H1 (cell line): ENCODE measurements at regions not wholly inside any gene's neighbourhood (a gene's known extent, or its start where the extent isn't known, plus 50 kb on each side); places are given as distances from the start of the nearest gene placed in this dataset.

Experiments used
- CTCF ChIA-PET: fragments of 300-600 bp; sonication (Branson Sonifier 250); formaldehyde crosslinking; loops from one replicate; lab custom pipeline; 2021; ENCODE audit not compliant: partially characterized antibody; lab: Charles Lee
- POLR2A ChIA-PET: fragments of 300-600 bp; sonication (Branson Sonifier 250); formaldehyde crosslinking; loops from one replicate; lab custom pipeline; 2021; ENCODE audit warnings: inconsistent platforms; ENCODE audit not compliant: partially characterized antibody; lab: Charles Lee
- DNase-seq, 2 experiments: peaks; one replicate each; pipeline versions ENCODE4 v3.0.0 to v3.0.0-alpha.2; 2010 to 2022; ENCODE audit warnings: low spot score in 2 of 2, low read depth in 1 of 2, mixed read lengths in 1 of 2
- FAIRE-seq: peaks from 2 replicates; lab custom pipeline; 2011; peaks lifted over from hg19 to GRCh38; lab: Jason Lieb, UNC
- H2AFZ ChIP-seq: 2 replicates; pipeline ENCODE4 v1.8.1; 2012; ENCODE audit warnings: low read length, inconsistent platforms
- H2AK5ac ChIP-seq: 2 replicates; pipeline ENCODE4 v1.6.1; 2013; ENCODE audit warnings: low read depth, low read length
- H2BK120ac ChIP-seq: replicated peaks from 2 replicates; pipeline ENCODE3; 2013; ENCODE audit warnings: low read depth, low read length, inconsistent platforms
- H2BK12ac ChIP-seq: 2 replicates; pipeline ENCODE4 v1.6.1; 2013; ENCODE audit warnings: low read depth, low read length
- H2BK15ac ChIP-seq: 2 replicates; pipeline ENCODE4 v1.6.1; 2013; ENCODE audit warnings: low read length
- H2BK20ac ChIP-seq: 2 replicates; pipeline ENCODE4 v1.6.1; 2013; ENCODE audit warnings: low read length
- H2BK5ac ChIP-seq: 2 replicates; pipeline ENCODE4 v1.6.1; 2013; ENCODE audit warnings: low read depth, low read length
- H3K14ac ChIP-seq: 2 replicates; pipeline ENCODE4 v1.6.1; 2013; ENCODE audit warnings: inconsistent platforms; ENCODE audit not compliant: insufficient read length
- H3K18ac ChIP-seq: 2 replicates; pipeline ENCODE4 v1.6.1; 2013; ENCODE audit warnings: low read length; ENCODE audit errors: extremely low read depth
- H3K23ac ChIP-seq: 2 replicates; pipeline ENCODE4 v1.6.1; 2013; ENCODE audit warnings: inconsistent platforms; ENCODE audit not compliant: insufficient read length
- H3K23me2 ChIP-seq: 2 replicates; pipeline ENCODE4 v1.6.1; 2013; ENCODE audit warnings: low read depth, low read length
- H3K27ac ChIP-seq: 2 replicates; pipeline ENCODE4 v1.6.1; 2011; ENCODE audit warnings: low read depth, low read length, inconsistent platforms
- H3K27me3 ChIP-seq, 4 experiments: replicated peaks in 1 of 4; 1 replicate in 1 of 4; 2 replicates in 3 of 4; pipeline versions ENCODE4 v1.6.1 to v1.8.1; 2011 to 2013; ENCODE audit warnings: low read length in 3 of 4, mild to moderate bottlenecking in 3 of 4, inconsistent platforms in 2 of 4, mixed read lengths in 2 of 4, moderate library complexity in 1 of 4; ENCODE audit not compliant: control insufficient read depth in 3 of 4, insufficient read depth in 3 of 4; ENCODE audit errors: extremely low read depth in 1 of 4
- H3K36me3 ChIP-seq, 4 experiments: 2 replicates each; pipeline versions ENCODE4 v1.6.1 to v1.8.1; 2011 to 2013; ENCODE audit warnings: mild to moderate bottlenecking in 4 of 4, low read length in 3 of 4, moderate library complexity in 2 of 4, control low read depth in 1 of 4, inconsistent platforms in 1 of 4; ENCODE audit not compliant: insufficient read depth in 4 of 4, control insufficient read depth in 2 of 4
- H3K4ac ChIP-seq: replicated peaks from 2 replicates; pipeline ENCODE3; 2013; ENCODE audit warnings: low read length, low read depth, mixed read lengths, inconsistent platforms; ENCODE audit not compliant: insufficient read length
- H3K4me1 ChIP-seq, 4 experiments: replicated peaks in 1 of 4; 1 replicate in 1 of 4; 2 replicates in 3 of 4; pipeline versions ENCODE4 v1.6.1 to v1.8.1; 2011 to 2013; ENCODE audit warnings: low read length in 3 of 4, inconsistent platforms in 2 of 4, mixed read lengths in 1 of 4; ENCODE audit not compliant: insufficient read depth in 4 of 4, control insufficient read depth in 3 of 4
- H3K4me2 ChIP-seq, 2 experiments: 2 replicates each; pipeline versions ENCODE4 v1.6.1 to v1.8.1; 2011 to 2013; ENCODE audit warnings: low read depth in 2 of 2, low read length in 2 of 2, control low read depth in 1 of 2, inconsistent platforms in 1 of 2, mild to moderate bottlenecking in 1 of 2; ENCODE audit not compliant: insufficient read depth in 1 of 2
- H3K4me3 ChIP-seq, 4 experiments: fragments of 200-600, 300-600 bp in 1 of 4; sonication (generic), shearing (Covaris generic), sonication (Bioruptor Twin) in 1 of 4; 2 replicates each; pipeline versions ENCODE4 v1.5.1 to v1.8.1; 2011 to 2016; ENCODE audit warnings: low read length in 4 of 4, low read depth in 3 of 4, control low read depth in 2 of 4, inconsistent platforms in 2 of 4, mild to moderate bottlenecking in 2 of 4, mixed read lengths in 1 of 4, moderate library complexity in 1 of 4; ENCODE audit not compliant: insufficient read depth in 2 of 4; ENCODE audit errors: extremely low read depth in 1 of 4
- H3K56ac ChIP-seq: replicated peaks from 2 replicates; pipeline ENCODE3; 2013; ENCODE audit warnings: low read depth, mild to moderate bottlenecking, mixed read lengths, low read length, inconsistent platforms; ENCODE audit not compliant: insufficient read length
- H3K79me1 ChIP-seq: 2 replicates; pipeline ENCODE4 v1.6.1; 2013; ENCODE audit warnings: low read depth, low read length, control low read depth
- H3K79me2 ChIP-seq, 2 experiments: 2 replicates each; pipeline versions ENCODE4 v1.6.1 to v1.8.1; 2012 to 2013; ENCODE audit warnings: low read length in 2 of 2, mild to moderate bottlenecking in 2 of 2, inconsistent platforms in 1 of 2; ENCODE audit not compliant: insufficient read depth in 2 of 2, control insufficient read depth in 1 of 2
- H3K9ac ChIP-seq, 4 experiments: replicated peaks in 1 of 4; 1 replicate in 1 of 4; 2 replicates in 3 of 4; pipeline versions ENCODE4 v1.6.1 to v1.8.1; 2011 to 2013; ENCODE audit warnings: low read depth in 3 of 4, low read length in 3 of 4, control low read depth in 2 of 4, mild to moderate bottlenecking in 2 of 4, moderate library complexity in 2 of 4, inconsistent platforms in 1 of 4; ENCODE audit errors: extremely low read depth in 1 of 4
- H3K9me3 ChIP-seq, 2 experiments: 2 replicates each; pipeline versions ENCODE4 v1.6.1 to v1.8.1; 2012 to 2013; ENCODE audit warnings: mild to moderate bottlenecking in 2 of 2, moderate library complexity in 2 of 2, control low read depth in 1 of 2, inconsistent platforms in 1 of 2, low read depth in 1 of 2, low read length in 1 of 2, mixed read lengths in 1 of 2; ENCODE audit not compliant: insufficient read depth in 2 of 2
- H4K20me1 ChIP-seq, 2 experiments: replicated peaks in 1 of 2; 2 replicates each; pipeline versions ENCODE3 to v1.8.1; 2011 to 2013; ENCODE audit warnings: inconsistent platforms in 2 of 2, low read length in 2 of 2, mild to moderate bottlenecking in 1 of 2; ENCODE audit not compliant: insufficient read depth in 2 of 2, control insufficient read depth in 1 of 2
- H4K5ac ChIP-seq: 2 replicates; pipeline ENCODE4 v1.6.1; 2013; ENCODE audit warnings: low read length, low read depth, mixed read lengths, inconsistent platforms; ENCODE audit not compliant: insufficient read length
- H4K8ac ChIP-seq: 2 replicates; pipeline ENCODE4 v1.8.0; 2013; ENCODE audit warnings: mild to moderate bottlenecking, moderate library complexity, low read length, inconsistent platforms; ENCODE audit not compliant: insufficient read depth; ENCODE audit errors: extremely low read depth
- H4K91ac ChIP-seq: replicated peaks from 2 replicates; pipeline ENCODE3; 2013; ENCODE audit warnings: low read length, mixed read lengths, inconsistent platforms; ENCODE audit not compliant: insufficient read length
- ATF2 ChIP-seq: IDR thresholded peaks from 2 replicates; pipeline ENCODE4 v1.6.1; 2012; ENCODE audit warnings: low read length, inconsistent platforms
- CEBPB ChIP-seq: IDR thresholded peaks from 2 replicates; pipeline ENCODE4 v1.6.1; 2012; ENCODE audit warnings: low read depth, low read length
- CTBP2 ChIP-seq: IDR thresholded peaks from 2 replicates; pipeline ENCODE4 v1.7.0; 2011; ENCODE audit warnings: borderline replicate concordance, mild to moderate bottlenecking, moderate library complexity, mixed read lengths, low read length; ENCODE audit not compliant: insufficient read depth, insufficient read length
- RNF2 ChIP-seq: fragments of 200-900, 300-1000 bp; sonication (generic); IDR thresholded peaks from 2 replicates; pipeline ENCODE4 v1.7.1; 2016; ENCODE audit warnings: borderline replicate concordance, low read depth, mild to moderate bottlenecking, antibody characterized with exemption, low read length; ENCODE audit not compliant: poor library complexity, severe bottlenecking; ENCODE audit errors: missing control alignments
- RXRA ChIP-seq: IDR thresholded peaks from 2 replicates; pipeline ENCODE4 v1.6.1; 2011; ENCODE audit warnings: low read depth, mild to moderate bottlenecking, low read length, moderate library complexity; ENCODE audit not compliant: insufficient read depth
- TBP ChIP-seq: IDR thresholded peaks from 2 replicates; pipeline ENCODE4 v1.6.1; 2011; ENCODE audit warnings: low read depth, low read length, improper control_type of control experiment
- ZNF274 ChIP-seq: IDR thresholded peaks from 2 replicates; pipeline ENCODE4 v1.7.0; 2012; ENCODE audit warnings: low read length, borderline replicate concordance; ENCODE audit errors: extremely low read depth
- WGBS, 2 experiments: shearing (Covaris generic) in 1 of 2; methylation state at CpG; one replicate each; pipeline versions ENCODE4 v1.1.6 to v1.1.7; 2013 to 2015; ENCODE audit warnings: low lambda C conversion rate in 2 of 2, mixed read lengths in 2 of 2, inconsistent platforms in 1 of 2, low coverage in 1 of 2, missing lambda C conversion rate in 1 of 2; ENCODE audit not compliant: insufficient replicate concordance in 2 of 2, insufficient coverage in 1 of 2, insufficient read length in 1 of 2; ENCODE audit errors: extremely low coverage in 1 of 2, missing lambda C conversion rate in 1 of 2; 5-methylcytosine and 5-hydroxymethylcytosine counted together

GRCh38 chr4:165613581-165613980, 234.8 kb downstream of the CPE start:
- H4K20me1 ChIP-seq, result no peaks in the 10 kb centered on the region
- 90% methylated on average over 2 of the region's 2 CpGs; no CpG with 5 or more reads in 1 of the 2 experiments for WGBS, 2 experiments
- no peak overlapping the region for H3K4me2 ChIP-seq
- no peak overlapping the region for H4K8ac ChIP-seq
- no peak overlapping the region for H3K27ac ChIP-seq
- H3K27me3 ChIP-seq, result no peaks in the 10 kb centered on the region
- no peak overlapping the region for H4K91ac ChIP-seq
- H3K79me1 ChIP-seq, result no peaks in the 10 kb centered on the region
- H3K4me3 ChIP-seq, result no peak overlapping the region
- no peak overlapping the region for H3K14ac ChIP-seq
- no peaks in the 10 kb centered on the region for H3K9me3 ChIP-seq
- H2AFZ ChIP-seq, result no peak overlapping the region
- H3K23me2 ChIP-seq, result no peaks in the 10 kb centered on the region
- no peak overlapping the region for H3K9ac ChIP-seq
- ChIA-PET POLR2A (no interaction called here), CTCF (interaction anchor here (0.7 to 1.3 kb wide), 2 partner anchors 25 to 729 kb away, joined by 3 read pairs; no protein-coding TSS in a partner anchor)
- no peaks in the 10 kb centered on the region for H3K79me2 ChIP-seq
- H2BK15ac ChIP-seq, result no peak overlapping the region
- no peak overlapping the region for H2BK20ac ChIP-seq
- DNase-seq (no peak), FAIRE-seq (no peak)
- H4K5ac ChIP-seq, result no peak overlapping the region
- no peak overlapping the region for H2BK12ac ChIP-seq
- peaks cover 0 to 5% (median 0%) of the 10 kb centered on the region in 4 experiments; a peak in 2 of 7 replicates for H3K4me1 ChIP-seq
- TF ChIP-seq RNF2 (no peak), ATF2 (no peak), RXRA (no peak), ZNF274 (no peak), CEBPB (no peak), CTBP2 (no peak), TBP (no peak)
- H3K18ac ChIP-seq, result no peak overlapping the region
- H3K36me3 ChIP-seq, result no peaks in the 10 kb centered on the region
- no peak overlapping the region for H2AK5ac ChIP-seq
- no peak overlapping the region for H3K4ac ChIP-seq
- no peak overlapping the region for H2BK120ac ChIP-seq
- no peak overlapping the region for H3K56ac ChIP-seq
- H2BK5ac ChIP-seq, result no peak overlapping the region
- no peak overlapping the region for H3K23ac ChIP-seq
